ENCODE measurements at regions not wholly inside any gene's neighbourhood (a gene's known extent, or its start where the extent isn't known, plus 50 kb on each side); places are given as distances from the start of the nearest gene placed in this dataset.

- TF ChIP-seq CTCF (IDR thresholded peaks at IDR 0.05) (no peak), POLR2A (IDR thresholded peaks at IDR 0.05) (no peak)
Observed at GRCh38 chr2:12156349-12156748, 409.9 kb downstream of the LPIN1 start.
